HS-27A (cell line): ENCODE measurements at regions not wholly inside any gene's neighbourhood (a gene's known extent, or its start where the extent isn't known, plus 50 kb on each side); places are given as distances from the start of the nearest gene placed in this dataset.
A peak's percentile ranks its signal among the peaks of the same experiment; 100 is the strongest.

Source experiments
- DNase-seq: peaks from one replicate; pipeline ENCODE4 v3.0.0-alpha.2; 2012; ENCODE audit warnings: low read depth, missing footprints

DNA sequence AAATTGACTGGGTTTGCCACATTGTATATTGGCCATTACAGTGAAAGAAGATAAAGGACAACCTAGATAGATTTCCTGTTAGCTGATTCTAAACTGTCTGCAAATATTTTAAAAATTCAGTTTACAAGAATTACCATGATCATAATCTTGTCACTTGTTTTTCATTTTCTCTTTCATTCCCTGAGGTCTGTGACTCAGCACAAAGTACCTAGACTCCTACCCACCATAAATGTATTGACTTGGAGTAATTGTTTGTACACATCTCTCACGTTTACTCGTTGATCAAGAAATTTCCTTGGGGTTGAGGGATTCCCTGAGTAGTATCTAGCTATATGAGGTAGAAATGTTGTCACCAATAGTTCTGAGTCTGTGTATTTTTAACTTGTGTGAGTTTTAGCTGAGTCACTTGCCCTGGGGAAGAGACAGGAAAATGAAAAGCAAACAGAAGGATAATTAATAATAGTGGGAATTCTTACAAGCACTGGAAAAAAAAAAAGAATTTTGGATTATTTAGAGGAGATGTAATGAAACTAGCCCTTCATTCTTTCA lies 299.2 kb upstream of the DACH1 start:
- no peak for DNase-seq

DNA sequence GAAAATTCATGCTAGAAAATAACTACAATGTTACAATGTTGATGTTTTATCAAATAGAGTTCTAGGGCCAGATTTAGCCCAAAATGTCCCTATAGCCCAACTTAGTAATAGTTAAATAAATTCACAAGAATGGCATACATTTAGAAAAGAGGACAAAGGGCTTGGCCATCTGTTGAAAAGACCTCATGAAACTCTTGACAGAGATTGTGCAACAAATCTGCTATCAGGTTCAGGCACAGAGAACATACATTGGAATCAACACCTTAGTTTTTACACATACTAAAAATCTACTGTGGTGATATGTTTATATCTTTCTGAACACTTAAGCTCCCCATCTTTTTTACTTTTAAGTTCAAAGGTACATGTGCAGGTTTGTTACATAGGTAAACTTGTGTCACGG lies 298.3 kb upstream of the DACH1 start:
- no peak for DNase-seq

DNA sequence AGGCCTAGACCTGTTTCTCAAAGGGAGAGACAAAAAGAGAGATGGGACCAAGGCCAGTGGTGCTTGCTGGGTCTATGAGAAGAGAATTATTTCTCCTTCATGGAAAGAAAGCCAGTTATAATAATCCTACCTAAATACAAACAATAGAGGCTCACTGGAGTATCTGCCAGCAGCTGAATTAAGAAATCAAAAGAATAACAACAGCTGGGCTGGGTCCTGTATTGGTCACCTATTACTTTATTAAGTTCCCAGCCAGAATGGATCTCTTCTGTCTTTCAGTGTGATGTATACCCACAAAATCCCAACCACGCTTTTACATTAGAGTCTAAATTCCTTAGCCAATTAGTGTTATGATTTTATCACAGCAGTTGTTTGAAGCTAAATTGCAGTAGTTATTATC lies 297.8 kb upstream of the DACH1 start:
- DNase-seq: no peak

DNA sequence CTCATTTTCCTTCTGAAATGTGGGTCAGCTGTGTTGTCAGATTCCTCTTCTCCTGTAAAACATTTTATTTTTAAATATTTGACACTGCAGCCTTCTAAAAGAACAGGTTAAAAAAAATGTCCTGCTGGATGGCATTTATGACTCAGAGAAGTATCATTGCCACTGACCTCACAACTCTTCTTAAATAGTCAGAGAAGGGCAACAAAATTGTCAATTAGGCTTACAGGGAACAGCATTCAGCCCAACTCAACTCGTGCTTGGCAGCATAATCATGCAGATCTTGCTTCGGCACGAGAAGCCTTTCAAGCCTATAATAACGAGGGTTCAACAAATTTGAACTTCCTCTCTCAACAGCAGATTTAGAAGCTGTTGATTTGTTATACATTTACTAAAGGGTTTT lies 296.7 kb upstream of the DACH1 start:
- no peak for DNase-seq

DNA sequence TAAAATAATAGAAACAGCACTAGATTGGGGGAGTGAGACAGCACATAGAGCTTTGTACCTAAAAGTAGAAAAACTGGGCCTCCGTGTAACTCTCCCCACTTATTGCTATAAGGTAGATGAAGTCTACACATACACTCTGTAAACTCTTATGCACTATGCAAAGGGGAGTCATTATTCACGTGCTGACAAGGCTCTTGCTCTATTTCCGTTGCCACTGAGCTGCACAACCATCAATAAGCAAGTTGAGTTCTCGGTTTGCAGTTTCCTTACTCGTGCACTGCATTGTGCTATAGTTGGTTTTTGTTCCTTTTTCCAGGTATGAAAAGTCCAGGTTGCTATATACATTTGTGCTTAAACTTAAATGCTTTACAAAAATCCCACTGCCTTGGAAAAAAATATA lies 294.0 kb upstream of the DACH1 start:
- DNase-seq: no peak

DNA sequence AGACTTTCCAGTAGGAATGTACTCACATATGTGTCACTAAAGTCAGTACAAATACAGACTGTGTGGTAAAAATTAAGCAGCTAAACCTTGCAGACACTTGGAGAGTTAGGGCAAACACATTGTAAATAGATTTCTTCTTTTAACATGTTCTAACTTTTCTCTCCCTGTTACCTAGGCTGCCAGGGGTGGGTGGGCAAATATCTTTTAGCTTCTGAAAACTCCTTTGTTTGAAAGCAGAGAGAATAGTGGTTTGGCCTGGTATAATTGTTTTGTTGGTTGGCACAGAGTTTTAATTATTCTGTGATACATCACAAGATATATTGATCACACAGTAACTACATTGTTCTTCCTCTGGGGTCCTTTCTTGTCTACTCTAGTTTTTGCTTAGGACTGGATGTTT lies 289.8 kb upstream of the DACH1 start:
- no peak for DNase-seq

DNA sequence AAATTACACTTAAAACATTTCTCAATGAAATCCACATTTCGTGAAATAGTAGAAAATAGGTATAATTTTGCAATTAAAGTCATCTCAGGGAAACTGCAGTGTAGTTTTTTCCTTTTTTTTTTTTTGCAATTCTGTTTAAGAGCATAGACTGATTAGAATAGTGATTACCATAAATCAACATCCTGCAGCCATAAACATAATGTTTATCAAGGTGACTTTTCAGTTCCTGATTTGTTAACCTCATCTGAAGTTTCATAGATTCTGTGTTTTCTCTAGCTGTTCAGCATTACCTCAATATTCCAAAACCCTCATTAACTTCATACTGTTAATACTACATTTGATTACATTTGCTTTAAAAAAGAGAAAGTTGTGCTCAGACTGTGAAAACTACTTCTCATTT lies 286.3 kb upstream of the DACH1 start:
- no peak for DNase-seq

DNA sequence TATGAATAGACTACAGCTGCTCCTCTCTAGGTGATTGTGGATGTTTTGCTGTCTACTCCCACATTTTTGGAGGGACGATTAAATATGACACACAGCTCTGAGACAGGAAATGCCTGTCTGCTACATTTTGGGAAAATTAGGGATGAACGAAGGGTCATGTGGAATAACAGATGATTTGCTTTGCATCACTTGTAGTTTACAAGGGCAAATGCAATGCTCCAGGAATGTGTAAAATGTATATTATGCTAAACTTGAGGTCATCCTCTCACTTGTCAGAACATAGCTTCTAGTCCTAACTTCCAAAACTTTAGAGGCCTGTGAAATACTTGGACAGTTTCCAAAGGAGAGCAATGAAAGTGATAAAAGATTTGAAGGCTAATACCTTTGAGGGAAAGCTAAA lies 284.2 kb upstream of the DACH1 start:
- DNase-seq: peak; percentile 38

DNA sequence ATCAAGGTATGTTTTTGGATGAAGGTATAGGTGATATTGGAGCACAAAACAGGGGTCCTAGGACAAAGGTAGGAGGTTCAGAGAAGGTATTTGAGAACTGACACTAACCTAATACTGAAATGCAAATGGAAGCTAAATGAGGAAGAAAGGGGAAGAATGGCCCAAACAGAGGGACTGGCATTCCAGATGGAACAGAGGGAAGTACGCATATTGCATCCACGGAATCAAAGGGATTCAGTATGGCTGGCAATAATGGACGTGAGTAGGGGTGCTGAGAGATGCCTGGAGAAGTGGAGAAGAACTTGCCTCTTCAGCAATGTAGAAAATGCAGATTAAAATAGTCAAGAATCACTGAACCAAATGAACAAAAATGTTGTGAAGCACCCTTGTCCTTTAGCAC lies 283.5 kb upstream of the DACH1 start:
- DNase-seq: no peak

DNA sequence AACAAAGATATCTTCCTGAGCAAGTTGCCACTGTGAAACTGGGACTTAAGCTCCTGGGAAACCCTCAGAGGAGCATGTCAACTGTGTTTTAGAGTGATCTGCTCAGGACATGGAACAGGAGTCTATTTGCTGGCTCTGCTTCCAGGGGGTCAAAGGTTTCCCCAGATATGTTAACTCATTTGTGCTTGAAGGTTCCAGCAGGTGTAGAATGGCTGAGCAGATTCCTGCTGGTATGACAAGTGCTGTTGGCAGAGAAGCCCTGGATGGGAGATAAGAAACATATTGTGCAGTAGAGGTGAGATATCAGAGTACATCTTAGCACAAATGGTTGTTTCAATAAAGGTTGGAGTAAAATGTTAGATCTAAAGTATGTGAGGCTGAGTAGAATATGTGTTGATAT lies 282.7 kb upstream of the DACH1 start:
- no peak for DNase-seq

DNA sequence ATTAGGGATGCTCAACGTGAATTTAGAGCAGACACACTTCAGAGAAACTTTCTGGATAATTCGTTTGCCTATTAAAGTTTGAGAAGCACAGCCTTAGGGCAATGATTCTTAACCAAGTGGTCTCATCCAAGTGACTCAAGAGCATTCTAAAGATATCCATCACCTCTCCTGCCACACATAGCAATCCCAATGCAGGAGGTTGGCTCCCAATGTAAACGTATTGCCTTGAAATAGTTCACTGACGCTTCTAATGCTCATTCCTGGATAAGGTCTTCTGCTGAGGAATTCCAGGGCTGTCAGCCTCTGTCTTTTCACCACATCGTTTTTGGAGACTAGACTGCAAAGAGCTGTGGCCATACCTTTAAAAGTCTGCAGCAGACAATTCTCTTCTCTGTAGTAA lies 279.8 kb upstream of the DACH1 start:
- no peak for DNase-seq

DNA sequence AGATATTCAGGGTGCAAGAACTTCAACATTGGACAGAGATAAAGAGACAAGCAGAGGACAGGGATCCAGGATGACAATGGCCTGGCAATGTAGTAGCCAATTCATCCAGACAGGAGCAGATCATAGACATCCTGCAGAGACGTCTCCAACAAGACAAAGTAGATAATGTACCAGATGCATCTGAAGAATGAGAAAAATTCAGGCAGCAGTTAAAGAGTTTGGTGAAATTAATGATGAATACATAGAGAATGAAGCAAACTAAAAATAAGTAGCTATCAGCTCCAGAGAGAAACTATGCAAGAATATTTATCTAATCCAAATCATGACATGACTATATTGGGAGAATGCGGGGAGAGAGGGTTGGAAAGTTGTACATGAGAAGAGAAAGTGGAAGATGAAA lies 278.4 kb upstream of the DACH1 start:
- DNase-seq: no peak

DNA sequence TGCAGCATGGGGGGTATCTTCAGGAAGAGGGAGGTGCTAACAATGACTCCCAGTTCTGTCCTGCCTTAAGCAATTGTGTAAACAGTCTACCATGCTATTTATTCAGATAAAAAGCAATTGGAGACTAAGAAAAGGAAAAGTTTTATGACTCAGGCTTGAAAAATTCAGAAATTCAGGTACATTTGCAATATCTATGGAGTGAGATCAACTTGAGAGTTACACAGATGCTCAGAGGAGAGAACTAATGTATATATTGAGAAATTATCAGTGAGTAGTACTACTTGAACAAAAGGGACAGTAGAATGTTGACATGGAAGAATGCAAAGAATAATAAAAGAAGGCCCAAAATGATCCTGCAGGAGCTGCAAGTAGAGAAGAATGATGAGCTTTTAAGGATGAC lies 277.6 kb upstream of the DACH1 start:
- no peak for DNase-seq

DNA sequence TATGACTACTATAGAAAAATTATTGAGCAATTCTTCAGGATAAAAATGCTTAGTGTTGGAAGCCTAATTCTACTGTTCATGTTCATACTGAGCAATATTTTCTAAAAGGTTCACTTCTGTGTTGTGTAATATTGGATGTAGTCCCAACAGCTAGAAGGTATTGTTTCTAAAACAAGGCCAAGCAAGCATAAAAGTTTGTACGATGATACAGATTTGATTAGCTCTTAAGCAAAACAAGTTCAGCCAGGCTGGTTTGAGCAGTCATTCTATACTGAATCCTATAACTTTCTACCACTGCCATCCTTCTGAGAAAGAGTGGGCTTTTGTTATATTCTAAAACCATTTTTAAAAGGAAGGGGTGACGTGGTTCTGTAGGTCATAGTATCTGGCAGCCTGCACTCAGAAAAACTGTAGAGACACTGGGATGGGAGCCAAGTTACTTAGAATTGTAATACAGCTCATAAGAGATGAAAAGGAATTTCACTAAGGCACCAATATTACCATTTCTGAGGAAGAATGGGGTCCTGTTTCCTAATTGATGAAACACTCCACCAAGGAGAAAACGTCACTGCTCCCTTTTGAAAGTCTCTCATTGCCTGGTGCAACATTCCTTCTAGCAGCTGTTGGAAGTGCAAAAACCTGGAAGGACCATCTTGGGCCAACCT lies 275.0 kb upstream of the DACH1 start:
- DNase-seq: no peak

DNA sequence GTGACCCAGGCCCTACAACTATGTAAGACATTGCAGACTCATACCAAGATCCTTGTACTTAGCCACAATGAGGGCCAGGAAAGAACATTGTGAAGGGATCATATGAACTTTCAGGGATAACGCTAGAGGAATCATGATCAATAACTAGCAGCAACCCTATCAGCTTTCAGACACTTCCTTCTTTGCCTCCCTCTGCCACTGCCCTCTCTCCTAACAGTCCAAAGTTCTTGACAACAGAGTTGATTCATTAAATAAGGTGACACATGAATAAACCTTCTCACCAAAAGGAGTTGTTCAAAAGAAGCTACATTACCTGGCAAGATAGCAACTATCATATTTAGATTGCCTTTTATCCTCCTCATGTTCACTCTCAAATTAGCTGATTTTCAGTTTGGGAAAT lies 272.2 kb upstream of the DACH1 start:
- DNase-seq: no peak

DNA sequence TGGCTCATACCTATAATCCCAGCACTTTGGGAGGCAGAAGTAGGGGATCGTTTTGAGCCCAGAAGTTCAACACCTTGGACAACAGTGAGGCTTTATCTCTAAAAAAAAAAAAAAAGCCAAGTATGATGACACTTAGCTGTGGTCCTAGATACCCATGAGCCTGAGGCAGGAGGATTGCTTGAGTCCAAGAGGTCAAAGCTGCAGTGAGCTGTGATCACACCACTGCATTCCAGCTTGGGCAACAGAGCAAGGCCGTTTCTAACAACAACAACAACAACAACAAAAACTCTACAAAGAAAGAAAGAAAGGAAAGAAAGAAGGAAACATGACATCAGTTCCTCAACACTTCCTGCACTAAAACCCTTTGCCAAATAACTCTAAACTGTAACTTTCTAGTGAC lies 265.1 kb upstream of the DACH1 start:
- DNase-seq: no peak

DNA sequence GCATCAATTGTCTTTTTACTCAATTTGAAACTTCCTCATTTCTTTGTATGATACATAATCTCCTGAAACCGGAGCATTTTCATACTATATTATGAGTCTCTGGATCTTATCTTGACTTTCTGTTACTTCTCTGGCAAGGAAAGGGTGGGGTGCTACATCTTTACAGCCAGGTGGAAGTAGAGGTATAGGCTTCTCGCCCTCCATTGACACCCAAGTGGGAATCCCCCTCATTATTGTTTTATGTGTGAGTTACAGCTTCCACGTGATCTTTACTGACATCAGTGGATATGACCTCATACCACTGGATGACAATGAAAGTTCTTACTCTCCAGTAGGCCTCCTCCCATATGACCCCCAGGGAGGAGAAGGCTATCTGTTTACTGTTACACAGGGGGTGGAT lies 262.1 kb upstream of the DACH1 start:
- DNase-seq: no peak

DNA sequence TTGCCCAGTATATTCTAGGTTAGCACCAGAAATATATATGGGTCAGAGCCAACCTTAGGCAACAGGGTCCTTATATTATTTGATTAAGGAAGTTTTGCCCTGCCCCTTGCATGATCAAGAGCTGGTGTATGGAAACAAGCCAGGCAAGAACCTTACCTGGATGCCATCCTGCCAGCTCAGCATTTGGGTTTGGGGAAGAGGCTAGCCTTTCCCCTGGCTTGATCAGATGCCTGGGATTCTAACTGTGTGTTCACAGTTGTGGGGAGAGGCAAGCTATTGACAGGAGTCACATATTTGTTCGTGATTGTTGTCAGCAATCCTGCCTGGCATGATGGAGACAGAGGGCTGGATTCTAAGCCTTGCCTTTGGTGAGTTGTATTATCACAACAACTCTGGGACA lies 260.0 kb upstream of the DACH1 start:
- no peak for DNase-seq

DNA sequence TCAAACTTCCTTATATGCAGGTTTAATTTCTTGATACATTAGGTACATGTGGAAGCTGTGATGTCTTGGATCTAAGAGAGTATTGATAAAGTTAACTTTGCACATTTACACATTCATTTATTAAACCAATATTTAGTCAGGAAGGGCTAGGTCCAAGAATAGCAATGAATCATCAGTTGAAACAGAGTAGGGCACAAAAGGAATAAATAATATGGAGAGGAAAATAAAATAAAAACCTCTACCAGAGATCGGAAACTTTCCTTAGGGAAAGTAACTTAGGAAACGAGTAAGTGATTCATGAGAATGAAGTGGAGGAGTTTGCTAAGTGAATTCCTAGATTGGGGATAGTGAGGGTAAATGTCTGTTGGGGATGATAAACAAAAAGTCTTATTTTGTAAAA lies 259.4 kb upstream of the DACH1 start:
- no peak for DNase-seq

DNA sequence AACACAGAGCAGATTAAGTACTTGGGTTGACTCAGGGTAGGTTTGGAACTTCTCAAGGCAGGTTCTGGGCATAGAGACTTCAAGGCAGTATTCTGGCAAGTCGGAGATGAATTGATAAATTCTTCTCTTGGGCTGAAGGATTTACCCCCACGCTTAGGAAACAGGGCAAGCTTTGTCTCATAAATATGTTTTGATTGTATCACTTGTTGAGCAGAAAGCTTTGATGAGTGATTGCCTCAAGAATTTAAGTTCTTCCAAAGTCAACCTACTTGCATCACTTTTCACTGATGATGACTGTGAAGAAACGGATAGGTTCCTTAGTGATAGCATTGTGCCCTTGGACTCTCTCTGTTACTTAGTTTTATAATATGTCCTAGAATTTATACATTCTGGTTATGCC lies 258.6 kb upstream of the DACH1 start:
- no peak for DNase-seq

DNA sequence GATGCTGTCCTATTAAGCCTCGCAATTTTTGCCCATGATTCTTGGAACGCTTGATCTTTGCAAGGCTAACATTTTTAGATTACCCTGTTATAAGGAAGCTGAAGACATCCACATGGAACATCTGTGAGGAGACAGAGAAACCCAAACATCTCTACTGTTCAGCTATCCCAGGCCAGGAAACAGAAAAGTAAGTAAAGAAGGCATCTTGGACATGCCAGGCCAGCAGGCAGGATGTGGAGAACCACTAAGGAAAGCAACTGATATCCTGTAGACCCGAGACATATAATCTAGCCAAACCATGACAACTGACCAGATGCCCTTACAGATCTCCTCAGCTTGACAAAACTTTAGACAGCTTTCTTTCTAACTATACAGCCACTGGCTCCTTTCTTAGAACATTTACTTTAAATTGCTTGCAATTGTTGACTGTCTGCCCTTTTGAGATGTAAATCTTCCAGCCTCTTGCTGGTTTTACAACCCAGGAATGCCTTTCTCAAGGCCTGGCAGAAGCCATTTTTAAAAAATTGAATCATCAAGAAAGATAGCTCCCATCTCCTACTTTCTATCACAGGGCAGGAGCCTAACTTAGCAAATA lies 255.8 kb upstream of the DACH1 start:
- no peak for DNase-seq

DNA sequence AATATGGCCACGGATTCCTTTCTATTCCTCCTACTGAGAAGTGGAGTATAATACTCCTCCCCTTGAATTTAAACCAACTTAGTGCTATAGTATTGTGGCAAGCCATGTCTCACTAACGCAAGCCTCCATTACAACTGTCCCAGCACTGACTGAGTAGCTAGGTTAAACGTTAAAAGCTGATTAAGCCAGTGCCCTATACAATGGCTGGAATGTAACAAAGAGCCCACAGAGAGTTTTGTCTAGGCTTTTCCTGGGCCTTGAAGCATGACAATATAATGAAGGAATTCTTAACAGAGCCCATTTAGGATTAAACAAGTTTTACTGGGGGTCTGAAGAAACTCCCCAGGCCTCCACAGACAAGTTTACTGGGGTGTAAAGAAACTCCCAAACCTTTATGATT lies 254.5 kb upstream of the DACH1 start:
- no peak for DNase-seq

DNA sequence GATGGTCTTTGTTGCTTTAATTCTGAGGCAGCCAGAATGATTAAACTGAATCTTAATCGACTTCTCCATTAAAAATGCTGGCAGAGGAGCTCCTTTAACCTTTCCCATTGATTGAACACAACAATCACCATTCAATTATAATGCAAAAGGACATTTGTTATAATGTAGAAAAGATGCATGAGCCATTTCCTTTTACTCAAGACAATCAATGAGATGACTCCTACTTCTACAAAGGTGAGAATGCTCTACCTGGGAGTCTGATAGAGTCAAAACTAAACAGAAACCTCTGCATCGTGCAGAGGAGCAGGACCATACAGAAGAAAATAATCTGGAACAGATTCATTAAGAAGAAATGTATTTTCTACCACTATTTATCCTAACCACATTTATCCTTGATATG lies 253.6 kb upstream of the DACH1 start:
- DNase-seq: no peak

DNA sequence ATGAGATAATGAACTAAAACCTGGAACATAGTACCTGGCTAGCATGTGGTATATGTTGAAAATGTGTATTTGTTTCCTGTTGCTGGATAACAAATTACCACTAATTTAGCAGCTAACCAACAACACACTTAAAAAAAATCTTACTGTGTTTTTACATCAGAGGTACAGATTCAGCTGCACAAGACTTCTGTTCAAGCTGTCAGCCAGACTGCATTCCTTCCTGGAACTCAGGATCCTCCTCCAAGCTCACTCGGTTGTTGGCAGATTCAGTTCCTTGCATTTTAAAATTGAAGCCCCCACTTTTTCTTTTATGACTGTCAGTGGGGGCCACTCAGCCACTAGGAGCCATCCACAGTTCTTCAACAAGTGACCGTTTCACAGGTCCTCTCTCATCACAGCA lies 246.9 kb upstream of the DACH1 start:
- no peak for DNase-seq
